Choroid plexus epithelial cell (primary cell): ENCODE measurements at regions not wholly inside any gene's neighbourhood (a gene's known extent, or its start where the extent isn't known, plus 50 kb on each side); places are given as distances from the start of the nearest gene placed in this dataset.
A peak's percentile ranks its signal among the peaks of the same experiment; 100 is the strongest.

ENCODE experiments used
- DNase-seq: peaks from one replicate; pipeline ENCODE4 v3.0.0-alpha.2; 2010; ENCODE audit warnings: low read depth
- H3K4me3 ChIP-seq: 2 replicates; pipeline ENCODE4 v1.5.1; 2011; ENCODE audit warnings: low read depth, mild to moderate bottlenecking, control low read depth, low read length, moderate library complexity
- CTCF ChIP-seq: conservative IDR thresholded peaks from 2 replicates; pipeline ENCODE4 v1.5.1; 2011; ENCODE audit warnings: low read depth, mild to moderate bottlenecking, control low read depth, inconsistent platforms, low read length, moderate library complexity

GRCh38 chr11:110991661-110992355 is 253.7 kb upstream of the POU2AF2 start:
- no peak for TF ChIP-seq CTCF
- H3K4me3 ChIP-seq = no peak overlapping the region
- DNase-seq = peak; percentile 42

- peak; percentile 35 for DNase-seq
- H3K4me3 ChIP-seq = no peak overlapping the region
- TF ChIP-seq CTCF = no peak
Measured at GRCh38 chr11:110990311-110990710, 255.2 kb upstream of the POU2AF2 start.

- no peak for TF ChIP-seq CTCF
Measured at GRCh38 chr11:110989428-110990133, 255.9 kb upstream of the POU2AF2 start.

GRCh38 chr11:110988671-110989070 is 256.9 kb upstream of the POU2AF2 start:
- no peak for DNase-seq
- TF ChIP-seq CTCF = no peak

More at GRCh38 chr11:110989428-110990133, 255.9 kb upstream of the POU2AF2 start:
- no peak overlapping the region for H3K4me3 ChIP-seq
- peak; percentile 97 for DNase-seq

GRCh38 chr11:110986016-110986415 is 259.5 kb upstream of the POU2AF2 start:
- no peak overlapping the region for H3K4me3 ChIP-seq
- no peak for DNase-seq

More at GRCh38 chr11:110988671-110989070, 256.9 kb upstream of the POU2AF2 start:
- H3K4me3 ChIP-seq = no peak overlapping the region

GRCh38 chr11:110985547-110985946 is 260.0 kb upstream of the POU2AF2 start:
- H3K4me3 ChIP-seq = no peak overlapping the region
- peak; percentile 20 for DNase-seq
- TF ChIP-seq CTCF = no peak

More at GRCh38 chr11:110986016-110986415, 259.5 kb upstream of the POU2AF2 start:
- TF ChIP-seq CTCF = no peak
